Type B pancreatic cell (in vitro differentiated cells): ENCODE measurements at regions not wholly inside any gene's neighbourhood (a gene's known extent, or its start where the extent isn't known, plus 50 kb on each side); places are given as distances from the start of the nearest gene placed in this dataset.
"Not testable (repeated sequence)": the region's sequence is repeated elsewhere in the genome, so short reads cannot be mapped to it uniquely, and the experiment has no call there.

Source experiments
- DNase-seq: peaks from one replicate; pipeline ENCODE4 v3.0.0; 2021; ENCODE audit warnings: mixed read lengths; ENCODE audit not compliant: unreplicated experiment; ENCODE audit errors: extremely low spot score
- H3K27ac Mint-ChIP-seq: 2 replicates; pipeline ENCODE4 v1.8.0; 2021; ENCODE audit warnings: mild to moderate bottlenecking, mixed read lengths
- H3K27me3 Mint-ChIP-seq: 2 replicates; pipeline ENCODE4 v1.8.0; 2021; ENCODE audit warnings: mixed read lengths
- H3K36me3 Mint-ChIP-seq: 2 replicates; pipeline ENCODE4 v1.8.0; 2021; ENCODE audit warnings: mixed read lengths
- H3K4me1 Mint-ChIP-seq: one replicate; pipeline ENCODE4 v1.8.0; 2021; ENCODE audit warnings: mixed read lengths; ENCODE audit not compliant: unreplicated experiment
- H3K4me3 Mint-ChIP-seq: 2 replicates; pipeline ENCODE4 v1.8.0; 2021; ENCODE audit warnings: mild to moderate bottlenecking, mixed read lengths
- H3K9me3 Mint-ChIP-seq: 2 replicates; pipeline ENCODE4 v1.8.0; 2021; ENCODE audit warnings: mixed read lengths
- CTCF ChIP-seq: fragments of 200-600 bp; sonication (generic); conservative IDR thresholded peaks from 2 replicates; pipeline ENCODE4 v1.5.0; 2021; ENCODE audit warnings: antibody characterized with exemption, mild to moderate bottlenecking

GRCh38 chr10:111323389-111323966 lies 246.6 kb downstream of the ADRA2A start:
- Mint-ChIP-seq H3K36me3 (no peaks in the 10 kb centered on the region), H3K4me1 (no peaks in the 10 kb centered on the region), H3K27me3 (peaks cover 22% of the 10 kb centered on the region), H3K4me3 (no peak overlapping the region), H3K27ac (no peak overlapping the region), H3K9me3 (peaks cover 11% of the 10 kb centered on the region)
- peak; percentile 39 for TF ChIP-seq CTCF
- DNase-seq, result no peak

DNA sequence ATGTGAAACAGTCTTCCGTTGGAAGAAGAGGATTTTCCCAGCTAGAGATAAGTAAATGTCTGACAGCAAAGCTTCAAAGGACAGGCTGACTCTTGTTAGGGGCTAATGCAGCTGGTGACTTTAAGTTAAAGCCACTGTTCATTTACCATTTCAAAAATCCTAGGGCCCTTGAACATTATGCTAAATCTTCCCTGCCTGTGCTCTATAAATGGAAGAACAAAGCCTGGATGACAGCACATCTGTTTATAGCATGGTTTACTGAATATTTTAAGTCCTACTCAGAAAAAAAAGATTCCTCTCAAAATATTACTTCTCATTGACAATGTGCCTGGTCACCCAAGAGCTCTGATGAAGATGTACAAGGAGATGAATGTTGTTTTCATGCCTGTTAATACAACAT lies 255.3 kb downstream of the ADRA2A start:
- not testable (repeated sequence) for H3K4me1 Mint-ChIP-seq, H3K27me3 Mint-ChIP-seq, H3K27ac Mint-ChIP-seq, H3K36me3 Mint-ChIP-seq, H3K9me3 Mint-ChIP-seq, DNase-seq, H3K4me3 Mint-ChIP-seq

GRCh38 chr10:111335826-111336225 lies 259.0 kb downstream of the ADRA2A start:
- no peak for TF ChIP-seq CTCF
- Mint-ChIP-seq H3K4me1 (peaks cover 5% of the 10 kb centered on the region), H3K9me3 (peaks cover 11% of the 10 kb centered on the region), H3K4me3 (no peak overlapping the region), H3K27ac (no peak overlapping the region), H3K36me3 (no peaks in the 10 kb centered on the region), H3K27me3 (peaks cover 6% of the 10 kb centered on the region)
- no peak for DNase-seq

- no peak overlapping the region for H3K27ac Mint-ChIP-seq
- TF ChIP-seq CTCF, result no peak
- H3K9me3 Mint-ChIP-seq, result peaks cover 6% of the 10 kb centered on the region
- no peaks in the 10 kb centered on the region for H3K4me1 Mint-ChIP-seq
- DNase-seq, result no peak
- H3K4me3 Mint-ChIP-seq, result no peak overlapping the region
- peaks cover 6% of the 10 kb centered on the region for H3K27me3 Mint-ChIP-seq
- H3K36me3 Mint-ChIP-seq, result no peaks in the 10 kb centered on the region
Observed at GRCh38 chr10:111338035-111338434, 261.2 kb downstream of the ADRA2A start.

DNA sequence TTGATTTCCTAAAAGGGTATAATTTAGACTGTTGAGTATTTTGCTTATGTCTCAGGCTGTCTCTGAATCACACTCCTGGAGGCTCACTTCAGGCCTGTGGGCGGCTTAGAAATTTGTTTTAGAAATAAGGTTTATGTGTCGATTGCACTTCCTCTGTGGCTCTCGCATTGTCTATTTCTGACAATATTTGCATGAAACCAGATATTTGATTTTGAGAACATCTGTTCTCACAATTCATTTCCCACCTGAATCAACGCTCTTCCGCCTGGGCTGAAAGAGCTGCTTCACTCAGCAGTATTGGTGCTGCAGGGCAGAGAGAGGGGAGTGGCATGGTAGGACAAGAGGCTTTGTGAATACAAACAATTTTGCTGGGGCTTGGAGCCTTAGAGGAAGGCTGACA lies 262.0 kb downstream of the ADRA2A start:
- Mint-ChIP-seq H3K9me3 (peaks cover 10% of the 10 kb centered on the region), H3K4me1 (no peaks in the 10 kb centered on the region), H3K4me3 (no peak overlapping the region), H3K36me3 (peaks cover 4% of the 10 kb centered on the region), H3K27ac (no peak overlapping the region), H3K27me3 (peaks cover 6% of the 10 kb centered on the region)
- DNase-seq, result no peak
- no peak for TF ChIP-seq CTCF

DNA sequence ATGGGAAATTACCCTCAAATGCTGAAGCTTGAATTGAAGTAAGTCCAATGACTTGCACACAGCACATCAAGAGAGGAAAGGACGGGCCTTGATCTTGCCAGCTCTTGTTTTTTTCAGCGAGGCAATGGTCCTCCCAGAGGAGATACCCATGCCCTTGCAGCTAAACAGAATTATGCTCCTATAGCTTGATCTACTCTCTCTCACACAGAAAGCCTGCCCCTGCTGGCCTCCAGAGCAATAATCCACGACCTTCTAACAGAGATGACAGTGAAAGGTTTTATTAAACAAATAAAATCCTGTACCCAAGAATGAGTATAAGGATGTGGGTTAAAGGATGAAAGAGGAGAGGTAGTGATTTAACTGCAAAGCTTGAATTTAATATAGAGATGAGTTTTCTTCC lies 268.0 kb downstream of the ADRA2A start:
- Mint-ChIP-seq H3K36me3 (peaks cover 4% of the 10 kb centered on the region), H3K4me1 (no peaks in the 10 kb centered on the region), H3K27me3 (peaks cover 5% of the 10 kb centered on the region), H3K4me3 (no peak overlapping the region), H3K27ac (no peak overlapping the region), H3K9me3 (peaks cover 9% of the 10 kb centered on the region)
- peak; percentile 58 for TF ChIP-seq CTCF
- DNase-seq, result no peak
